HEK293 (cell line): ENCODE measurements at regions not wholly inside any gene's neighbourhood (a gene's known extent, or its start where the extent isn't known, plus 50 kb on each side); places are given as distances from the start of the nearest gene placed in this dataset.

Experiments used
- CTCF ChIA-PET: fragments of 350-600 bp; formaldehyde crosslinking; extraction: SDS; loops from one replicate; lab custom pipeline; 2021; ENCODE audit warnings: antibody characterized with exemption; lab: Yijun Ruan, JAX
- POLR2A ChIA-PET: fragments of 300-600 bp; formaldehyde crosslinking; extraction: SDS; loops from one replicate; lab custom pipeline; 2020; ENCODE audit warnings: antibody characterized with exemption, inconsistent platforms; lab: Yijun Ruan, JAX
- H3K27ac ChIP-seq: fragments of 200-500 bp; sonication (Bioruptor generic); 2 replicates; pipeline ENCODE4 v1.5.1; 2014; ENCODE audit warnings: low read depth, low read length, control low read depth, inconsistent platforms; ENCODE audit errors: extremely low read depth
- H3K36me3 ChIP-seq, 2 experiments: fragments of 200-500 bp in 1 of 2; sonication (Bioruptor generic) in 1 of 2; 1 replicate in 1 of 2; 2 replicates in 1 of 2; pipeline ENCODE4 v1.5.1; 2014 to 2017; ENCODE audit warnings: inconsistent platforms in 2 of 2, low read length in 2 of 2; ENCODE audit not compliant: control insufficient read depth in 2 of 2, insufficient read depth in 1 of 2
- H3K4me1 ChIP-seq: fragments of 200-500 bp; sonication (Bioruptor generic); 2 replicates; pipeline ENCODE4 v1.5.1; 2014; ENCODE audit warnings: mild to moderate bottlenecking, low read length, inconsistent platforms; ENCODE audit not compliant: control insufficient read depth, insufficient read depth
- H3K4me3 ChIP-seq: 2 replicates; pipeline ENCODE4 v1.5.1; 2011; ENCODE audit warnings: low read depth, mild to moderate bottlenecking, control low read depth, low read length, moderate library complexity
- H3K9me3 ChIP-seq: fragments of 200-500 bp; sonication (Bioruptor generic); 2 replicates; pipeline ENCODE4 v1.5.1; 2014; ENCODE audit warnings: low read depth, low read length, inconsistent platforms; ENCODE audit not compliant: control insufficient read depth, insufficient read depth
- BCL11B ChIP-seq: fragments of 450-650 bp; formaldehyde crosslinking; IDR thresholded peaks from 2 replicates; pipeline ENCODE4 v1.5.1; 2016; ENCODE audit warnings: low read depth, missing biosample characterization, missing genetic modification characterization
- GLI4 ChIP-seq: fragments of 450-650 bp; formaldehyde crosslinking; IDR thresholded peaks from 2 replicates; pipeline ENCODE4 v1.5.1; 2016; ENCODE audit warnings: missing biosample characterization, missing genetic modification characterization
- KLF1 ChIP-seq: fragments of 450-650 bp; formaldehyde crosslinking; IDR thresholded peaks from 2 replicates; pipeline ENCODE4 v1.5.1; 2016; ENCODE audit warnings: missing biosample characterization, missing genetic modification characterization
- KLF9 ChIP-seq: fragments of 450-650 bp; formaldehyde crosslinking; IDR thresholded peaks from 2 replicates; pipeline ENCODE4 v1.5.1; 2016; ENCODE audit warnings: missing biosample characterization, missing genetic modification characterization, low read depth
- REPIN1 ChIP-seq: fragments of 450-650 bp; formaldehyde crosslinking; IDR thresholded peaks from 2 replicates; pipeline ENCODE4 v1.5.1; 2017; ENCODE audit warnings: missing biosample characterization, missing genetic modification characterization, low read depth
- SALL2 ChIP-seq: fragments of 450-650 bp; formaldehyde crosslinking; IDR thresholded peaks from 2 replicates; pipeline ENCODE4 v1.5.0; 2017; ENCODE audit warnings: missing biosample characterization, mild to moderate bottlenecking, missing genetic modification characterization, borderline replicate concordance
- SCRT2 ChIP-seq: fragments of 450-650 bp; formaldehyde crosslinking; IDR thresholded peaks from 2 replicates; pipeline ENCODE4 v1.5.1; 2016; ENCODE audit warnings: missing biosample characterization, missing genetic modification characterization
- SP7 ChIP-seq: fragments of 450-650 bp; formaldehyde crosslinking; IDR thresholded peaks from 2 replicates; pipeline ENCODE4 v1.5.1; 2016; ENCODE audit warnings: missing biosample characterization, missing genetic modification characterization
- ZBTB17 ChIP-seq: fragments of 450-650 bp; formaldehyde crosslinking; IDR thresholded peaks from 2 replicates; pipeline ENCODE4 v1.5.1; 2016; ENCODE audit warnings: missing biosample characterization, missing genetic modification characterization
- ZBTB48 ChIP-seq: fragments of 450-650 bp; formaldehyde crosslinking; IDR thresholded peaks from 2 replicates; pipeline ENCODE4 v1.5.1; 2016; ENCODE audit warnings: missing biosample characterization, missing genetic modification characterization
- ZBTB49 ChIP-seq: fragments of 450-650 bp; formaldehyde crosslinking; IDR thresholded peaks from 2 replicates; pipeline ENCODE4 v1.5.1; 2016; ENCODE audit warnings: missing biosample characterization, missing genetic modification characterization, low read depth
- ZBTB7A ChIP-seq: fragments of 450-650 bp; formaldehyde crosslinking; IDR thresholded peaks from 2 replicates; pipeline ENCODE4 v1.5.1; 2016; ENCODE audit warnings: low read depth, missing biosample characterization, missing genetic modification characterization
- ZNF121 ChIP-seq: fragments of 450-650 bp; formaldehyde crosslinking; IDR thresholded peaks from 2 replicates; pipeline ENCODE4 v1.5.1; 2016; ENCODE audit warnings: missing biosample characterization, missing genetic modification characterization
- ZNF132 ChIP-seq: fragments of 450-650 bp; formaldehyde crosslinking; IDR thresholded peaks from 2 replicates; pipeline ENCODE4 v1.5.1; 2017; ENCODE audit warnings: missing biosample characterization, missing genetic modification characterization, borderline replicate concordance
- ZNF140 ChIP-seq: fragments of 450-650 bp; formaldehyde crosslinking; IDR thresholded peaks from 2 replicates; pipeline ENCODE4 v1.5.1; 2016; ENCODE audit warnings: missing biosample characterization, missing genetic modification characterization
- ZNF157 ChIP-seq: fragments of 450-650 bp; formaldehyde crosslinking; IDR thresholded peaks from 2 replicates; pipeline ENCODE4 v1.5.1; 2016; ENCODE audit warnings: missing biosample characterization, missing genetic modification characterization
- ZNF16 ChIP-seq: fragments of 450-650 bp; formaldehyde crosslinking; IDR thresholded peaks from 2 replicates; pipeline ENCODE4 v1.5.1; 2016; ENCODE audit warnings: low read depth, missing biosample characterization, missing genetic modification characterization
- ZNF23 ChIP-seq: fragments of 450-650 bp; formaldehyde crosslinking; IDR thresholded peaks from 2 replicates; pipeline ENCODE4 v1.5.1; 2016; ENCODE audit warnings: missing biosample characterization, missing genetic modification characterization, borderline replicate concordance
- ZNF266 ChIP-seq: fragments of 450-650 bp; formaldehyde crosslinking; IDR thresholded peaks from 2 replicates; pipeline ENCODE4 v1.5.1; 2016; ENCODE audit warnings: missing biosample characterization, missing genetic modification characterization, low read depth
- ZNF394 ChIP-seq: fragments of 450-650 bp; formaldehyde crosslinking; IDR thresholded peaks from 2 replicates; pipeline ENCODE4 v1.5.1; 2016; ENCODE audit warnings: missing biosample characterization, missing genetic modification characterization, mild to moderate bottlenecking, moderate library complexity, borderline replicate concordance
- ZNF48 ChIP-seq: fragments of 450-650 bp; formaldehyde crosslinking; IDR thresholded peaks from 2 replicates; pipeline ENCODE4 v1.5.1; 2016; ENCODE audit warnings: missing biosample characterization, missing genetic modification characterization
- ZNF501 ChIP-seq: fragments of 450-650 bp; formaldehyde crosslinking; IDR thresholded peaks from 2 replicates; pipeline ENCODE4 v1.5.1; 2016; ENCODE audit warnings: missing biosample characterization, missing genetic modification characterization
- ZNF560 ChIP-seq: fragments of 450-650 bp; formaldehyde crosslinking; IDR thresholded peaks from 2 replicates; pipeline ENCODE4 v1.5.1; 2017; ENCODE audit warnings: missing biosample characterization, missing genetic modification characterization, borderline replicate concordance
- ZNF596 ChIP-seq: fragments of 450-650 bp; IDR thresholded peaks from 2 replicates; pipeline ENCODE4 v1.5.0; 2018; ENCODE audit warnings: missing biosample characterization, mild to moderate bottlenecking, missing genetic modification characterization, moderate library complexity
- ZNF624 ChIP-seq: fragments of 450-650 bp; formaldehyde crosslinking; IDR thresholded peaks from 2 replicates; pipeline ENCODE4 v1.5.1; 2017; ENCODE audit warnings: missing biosample characterization, missing genetic modification characterization
- ZNF747 ChIP-seq: fragments of 450-650 bp; formaldehyde crosslinking; IDR thresholded peaks from 2 replicates; pipeline ENCODE4 v1.5.1; 2016; ENCODE audit warnings: missing biosample characterization, missing genetic modification characterization
- ZNF837 ChIP-seq: fragments of 450-650 bp; formaldehyde crosslinking; IDR thresholded peaks from 2 replicates; pipeline ENCODE4 v1.5.1; 2016; ENCODE audit warnings: missing biosample characterization, missing genetic modification characterization
- ZSCAN23 ChIP-seq: fragments of 450-650 bp; formaldehyde crosslinking; IDR thresholded peaks from 2 replicates; pipeline ENCODE4 v1.5.1; 2016; ENCODE audit warnings: missing biosample characterization, missing genetic modification characterization
- TF ChIP-seq, protein P1 (sequence below): fragments of 450-650 bp; formaldehyde crosslinking; conservative IDR thresholded peaks from 2 replicates; pipeline ENCODE4 v1.5.1; 2016; ENCODE audit warnings: low read depth, missing biosample characterization, missing genetic modification characterization
- TF ChIP-seq, protein P2 (sequence below): fragments of 450-650 bp; formaldehyde crosslinking; IDR thresholded peaks from 2 replicates; pipeline ENCODE4 v1.5.1; 2016; ENCODE audit warnings: missing biosample characterization, missing genetic modification characterization

DNA sequence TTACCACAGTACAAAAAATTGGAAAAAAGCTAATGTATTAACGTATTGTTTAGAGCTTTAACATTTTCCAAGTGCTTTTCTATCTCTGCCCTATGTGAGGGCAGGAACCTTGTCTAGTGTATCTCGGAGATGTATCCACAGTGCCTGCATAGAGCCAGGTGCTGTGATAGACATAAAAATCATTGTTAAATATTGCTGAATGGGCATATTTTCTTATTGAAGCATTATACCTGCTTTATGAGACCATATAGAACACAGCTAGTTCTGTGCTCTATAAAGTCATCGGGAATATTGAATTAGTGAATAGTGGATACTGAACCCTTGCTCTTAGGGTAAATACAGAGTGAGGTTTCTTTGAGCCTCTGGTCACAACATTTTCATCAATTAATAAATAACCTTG lies 163.0 kb downstream of the RNF144B start:
- Histone ChIP-seq H3K4me1 (no peaks in the 10 kb centered on the region), H3K36me3 (no peaks in the 10 kb centered on the region), H3K27ac (no peak overlapping the region), H3K9me3 (no peaks in the 10 kb centered on the region), H3K4me3 (no peak overlapping the region)
- TF ChIP-seq ZNF266 (no peak), ZNF16 (no peak), ZBTB17 (no peak), ZBTB7A (tag by site-specific recombination) (no peak), ZNF48 (tag by site-specific recombination) (no peak), ZNF560 (tag by site-specific recombination) (no peak), ZNF501 (tag by site-specific recombination) (no peak), ZBTB49 (tag by site-specific recombination) (no peak), ZBTB48 (tag by site-specific recombination) (no peak), ZNF121 (no peak), ZNF140 (tag by site-specific recombination) (no peak), ZNF837 (tag by site-specific recombination) (no peak), SP7 (tag by site-specific recombination) (no peak), SALL2 (no peak), KLF1 (tag by site-specific recombination) (no peak)
- TF ChIP-seq, protein P1, sequence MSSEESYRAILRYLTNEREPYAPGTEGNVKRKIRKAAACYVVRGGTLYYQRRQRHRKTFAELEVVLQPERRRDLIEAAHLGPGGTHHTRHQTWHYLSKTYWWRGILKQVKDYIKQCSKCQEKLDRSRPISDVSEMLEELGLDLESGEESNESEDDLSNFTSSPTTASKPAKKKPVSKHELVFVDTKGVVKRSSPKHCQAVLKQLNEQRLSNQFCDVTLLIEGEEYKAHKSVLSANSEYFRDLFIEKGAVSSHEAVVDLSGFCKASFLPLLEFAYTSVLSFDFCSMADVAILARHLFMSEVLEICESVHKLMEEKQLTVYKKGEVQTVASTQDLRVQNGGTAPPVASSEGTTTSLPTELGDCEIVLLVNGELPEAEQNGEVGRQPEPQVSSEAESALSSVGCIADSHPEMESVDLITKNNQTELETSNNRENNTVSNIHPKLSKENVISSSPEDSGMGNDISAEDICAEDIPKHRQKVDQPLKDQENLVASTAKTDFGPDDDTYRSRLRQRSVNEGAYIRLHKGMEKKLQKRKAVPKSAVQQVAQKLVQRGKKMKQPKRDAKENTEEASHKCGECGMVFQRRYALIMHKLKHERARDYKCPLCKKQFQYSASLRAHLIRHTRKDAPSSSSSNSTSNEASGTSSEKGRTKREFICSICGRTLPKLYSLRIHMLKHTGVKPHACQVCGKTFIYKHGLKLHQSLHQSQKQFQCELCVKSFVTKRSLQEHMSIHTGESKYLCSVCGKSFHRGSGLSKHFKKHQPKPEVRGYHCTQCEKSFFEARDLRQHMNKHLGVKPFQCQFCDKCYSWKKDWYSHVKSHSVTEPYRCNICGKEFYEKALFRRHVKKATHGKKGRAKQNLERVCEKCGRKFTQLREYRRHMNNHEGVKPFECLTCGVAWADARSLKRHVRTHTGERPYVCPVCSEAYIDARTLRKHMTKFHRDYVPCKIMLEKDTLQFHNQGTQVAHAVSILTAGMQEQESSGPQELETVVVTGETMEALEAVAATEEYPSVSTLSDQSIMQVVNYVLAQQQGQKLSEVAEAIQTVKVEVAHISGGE (tag by site-specific recombination) = no peak
- CTCF ChIA-PET = no interaction called here
- POLR2A ChIA-PET = interaction anchor here (0.5 to 0.6 kb wide), 2 partner anchors 242 to 1393 kb away, joined by 3 read pairs; no protein-coding TSS in a partner anchor

- Histone ChIP-seq H3K4me3 (no peak overlapping the region), H3K9me3 (no peaks in the 10 kb centered on the region), H3K36me3 (no peaks in the 10 kb centered on the region), H3K4me1 (no peaks in the 10 kb centered on the region), H3K27ac (no peak overlapping the region)
- TF ChIP-seq, protein P2, sequence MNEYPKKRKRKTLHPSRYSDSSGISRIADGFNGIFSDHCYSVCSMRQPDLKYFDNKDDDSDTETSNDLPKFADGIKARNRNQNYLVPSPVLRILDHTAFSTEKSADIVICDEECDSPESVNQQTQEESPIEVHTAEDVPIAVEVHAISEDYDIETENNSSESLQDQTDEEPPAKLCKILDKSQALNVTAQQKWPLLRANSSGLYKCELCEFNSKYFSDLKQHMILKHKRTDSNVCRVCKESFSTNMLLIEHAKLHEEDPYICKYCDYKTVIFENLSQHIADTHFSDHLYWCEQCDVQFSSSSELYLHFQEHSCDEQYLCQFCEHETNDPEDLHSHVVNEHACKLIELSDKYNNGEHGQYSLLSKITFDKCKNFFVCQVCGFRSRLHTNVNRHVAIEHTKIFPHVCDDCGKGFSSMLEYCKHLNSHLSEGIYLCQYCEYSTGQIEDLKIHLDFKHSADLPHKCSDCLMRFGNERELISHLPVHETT (tag by site-specific recombination) = no peak
- TF ChIP-seq ZSCAN23 (tag by site-specific recombination) = no peak
- TF ChIP-seq BCL11B (tag by site-specific recombination) = no peak
- no peak for TF ChIP-seq ZNF624 (tag by site-specific recombination)
- TF ChIP-seq ZNF747 (tag by site-specific recombination) = no peak
- TF ChIP-seq ZNF132 (tag by site-specific recombination) = no peak
- no peak for TF ChIP-seq ZNF23 (tag by site-specific recombination)
- TF ChIP-seq ZNF394 (tag by site-specific recombination) = no peak
- no peak for TF ChIP-seq REPIN1 (tag by site-specific recombination)
- TF ChIP-seq ZNF596 = no peak
- TF ChIP-seq KLF9 = no peak
- no peak for TF ChIP-seq ZNF157 (tag by site-specific recombination)
- TF ChIP-seq SCRT2 (tag by site-specific recombination) = no peak
- TF ChIP-seq GLI4 (tag by site-specific recombination) = no peak
- ChIA-PET CTCF (no interaction called here), POLR2A (no interaction called here)
These were observed 164.1 kb downstream of the RNF144B start for GRCh38 chr6:18551228-18551627.
